Memory B cell (primary cell): ENCODE measurements at regions not wholly inside any gene's neighbourhood (a gene's known extent, or its start where the extent isn't known, plus 50 kb on each side); places are given as distances from the start of the nearest gene placed in this dataset.
"Not testable (repeated sequence)": the region's sequence is repeated elsewhere in the genome, so short reads cannot be mapped to it uniquely, and the experiment has no call there.

ENCODE experiments used
- ATAC-seq: fragments of 150-1000 bp; cut with Tn5 transposase; 2 replicates; pipeline ENCODE4 v1.10.0; 2021; ENCODE audit warnings: low read depth, mild to moderate bottlenecking, moderate library complexity
- DNase-seq, 2 donors: peaks; one replicate each; pipeline ENCODE4 v3.0.0; 2022; ENCODE audit warnings: low spot score in 2 of 2
- H3K27ac Mint-ChIP-seq: one replicate; pipeline ENCODE4 v1.8.0; 2022; ENCODE audit warnings: mild to moderate bottlenecking, moderate library complexity, mixed read lengths
- H3K27me3 Mint-ChIP-seq: one replicate; pipeline ENCODE4 v1.8.0; 2022; ENCODE audit warnings: mixed read lengths
- H3K36me3 Mint-ChIP-seq: one replicate; pipeline ENCODE4 v1.8.0; 2022; ENCODE audit warnings: mild to moderate bottlenecking, mixed read lengths
- H3K4me1 Mint-ChIP-seq: one replicate; pipeline ENCODE4 v1.8.0; 2022; ENCODE audit warnings: mixed read lengths
- H3K4me3 Mint-ChIP-seq: one replicate; pipeline ENCODE4 v1.8.0; 2022; ENCODE audit warnings: mild to moderate bottlenecking, moderate library complexity, mixed read lengths
- H3K9me3 Mint-ChIP-seq: one replicate; pipeline ENCODE4 v1.8.0; 2022; ENCODE audit warnings: mixed read lengths

DNA sequence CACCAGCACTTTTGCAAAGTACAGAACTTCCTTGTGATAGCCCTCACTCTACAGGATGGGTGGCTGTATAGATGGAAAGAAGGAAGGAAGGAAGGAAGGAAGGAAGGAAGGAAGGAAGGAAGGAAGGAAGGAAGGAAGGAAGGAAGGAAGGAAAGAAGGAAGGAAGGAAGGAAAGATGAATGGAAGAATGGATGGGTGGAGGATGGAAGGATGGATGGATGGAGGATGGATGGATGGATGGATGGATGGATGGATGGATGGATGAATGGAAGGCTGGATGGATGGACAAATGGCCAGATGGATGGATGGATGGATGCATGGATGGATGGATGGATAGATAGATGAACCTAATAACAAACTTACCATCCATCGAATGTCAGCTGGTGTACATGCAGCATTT lies 256.9 kb downstream of the ANKRD60 start:
- H3K27me3 Mint-ChIP-seq: peaks cover 14% of the 10 kb centered on the region

DNA sequence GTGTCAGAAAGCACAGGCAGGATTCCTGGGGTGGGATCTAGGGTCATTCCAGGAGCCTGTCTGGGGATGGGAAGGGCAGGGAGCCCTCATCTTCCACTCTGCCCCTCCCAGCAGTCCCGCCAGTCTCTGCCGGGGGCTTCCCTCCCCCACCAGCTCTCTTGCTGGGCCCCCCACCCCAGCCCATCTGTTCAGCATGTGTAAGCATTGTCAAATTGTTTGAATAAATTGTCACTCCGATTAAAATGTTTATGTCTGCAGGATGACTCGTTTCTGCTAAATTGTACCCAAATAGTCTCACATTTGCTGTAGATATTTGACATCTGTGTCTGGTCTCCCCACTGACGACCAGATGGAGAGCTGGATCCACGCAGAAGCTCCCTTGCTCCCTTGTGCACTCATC lies 257.6 kb downstream of the ANKRD60 start:
- no peak for ATAC-seq
- Mint-ChIP-seq H3K9me3 (peaks cover 10% of the 10 kb centered on the region), H3K36me3 (no peaks in the 10 kb centered on the region), H3K27me3 (peaks cover 14% of the 10 kb centered on the region), H3K4me3 (no peak overlapping the region), H3K4me1 (no peaks in the 10 kb centered on the region), H3K27ac (no peak overlapping the region)
- DNase-seq: no peak

More for the DNA sequence above, 256.9 kb downstream of the ANKRD60 start:
- not testable (repeated sequence) for H3K36me3 Mint-ChIP-seq, DNase-seq, H3K4me1 Mint-ChIP-seq, H3K4me3 Mint-ChIP-seq, H3K27ac Mint-ChIP-seq, ATAC-seq
- peaks cover 10% of the 10 kb centered on the region for H3K9me3 Mint-ChIP-seq

DNA sequence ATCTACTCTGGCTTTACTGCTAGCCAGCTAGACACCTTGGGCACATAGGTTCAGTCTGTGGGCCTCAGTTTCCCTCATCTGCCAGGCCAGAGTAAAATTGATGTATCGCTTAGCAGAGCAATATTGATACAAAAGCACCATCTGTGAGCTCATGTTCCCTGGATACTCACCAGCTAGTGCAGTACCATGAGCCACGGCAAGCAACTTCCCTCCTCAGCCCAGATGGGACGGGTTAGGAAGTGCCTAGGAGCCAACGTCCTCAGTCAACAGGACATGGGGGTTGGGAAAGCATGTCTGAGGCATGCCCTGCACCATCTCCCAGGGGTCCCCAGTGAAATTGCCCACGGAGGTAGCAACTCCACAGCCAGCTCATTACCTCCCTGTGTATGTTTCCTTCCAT lies 258.3 kb downstream of the ANKRD60 start:
- Mint-ChIP-seq H3K4me3 (no peak overlapping the region), H3K27me3 (peaks cover 14% of the 10 kb centered on the region), H3K4me1 (no peaks in the 10 kb centered on the region), H3K36me3 (no peaks in the 10 kb centered on the region), H3K9me3 (peaks cover 10% of the 10 kb centered on the region), H3K27ac (no peak overlapping the region)
- ATAC-seq (no peak), DNase-seq (no peak)

DNA sequence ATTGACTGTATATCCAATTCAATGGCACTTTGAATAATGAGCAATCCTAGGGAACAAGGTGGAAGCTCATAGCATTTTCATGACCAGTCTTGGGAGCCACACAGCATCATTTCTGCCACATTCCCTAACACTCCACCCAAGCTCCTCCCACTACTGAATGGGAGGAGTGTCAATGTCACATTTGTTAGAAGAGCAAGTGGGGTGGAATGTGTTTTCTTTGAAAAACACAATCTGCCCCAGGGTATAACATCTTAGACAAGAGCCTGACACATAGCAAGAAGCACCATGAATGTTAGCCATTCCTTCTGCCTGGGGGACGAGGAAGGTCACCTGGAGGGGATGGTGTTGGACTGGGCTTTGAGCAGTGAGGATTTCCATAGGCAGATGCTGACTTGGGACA lies 258.3 kb upstream of the PMEPA1 start:
- peaks cover 17% of the 10 kb centered on the region for H3K27me3 Mint-ChIP-seq
- H3K36me3 Mint-ChIP-seq: no peaks in the 10 kb centered on the region
- H3K9me3 Mint-ChIP-seq: peaks cover 4% of the 10 kb centered on the region
- H3K27ac Mint-ChIP-seq: no peak overlapping the region
- DNase-seq (no peak), ATAC-seq (no peak)
- no peak overlapping the region for H3K4me3 Mint-ChIP-seq
- H3K4me1 Mint-ChIP-seq: no peaks in the 10 kb centered on the region

DNA sequence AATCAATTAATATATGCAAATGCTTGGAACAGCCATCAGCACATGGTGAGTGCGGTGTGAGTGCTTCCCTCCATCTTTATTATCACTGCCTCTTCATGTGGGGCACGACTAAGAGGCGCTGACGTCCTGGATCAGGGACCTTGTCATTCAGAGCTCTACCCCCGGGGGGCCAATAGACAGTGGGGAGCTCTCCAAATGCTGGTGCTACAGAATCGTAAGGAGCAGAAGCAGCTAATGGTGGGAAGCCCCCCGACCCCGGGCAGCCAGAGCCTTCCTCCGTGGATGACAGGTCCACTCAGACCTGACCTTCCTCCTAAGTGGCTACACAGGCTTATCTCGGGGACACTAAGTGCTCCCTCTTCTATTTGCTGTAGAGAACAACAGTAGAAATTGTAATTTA lies 257.5 kb upstream of the PMEPA1 start:
- DNase-seq: no peak
- H3K4me3 Mint-ChIP-seq: no peak overlapping the region
- H3K36me3 Mint-ChIP-seq: no peaks in the 10 kb centered on the region
- peaks cover 19% of the 10 kb centered on the region for H3K27me3 Mint-ChIP-seq
- no peak for ATAC-seq
- H3K27ac Mint-ChIP-seq: no peak overlapping the region
- no peaks in the 10 kb centered on the region for H3K4me1 Mint-ChIP-seq
- H3K9me3 Mint-ChIP-seq: peaks cover 4% of the 10 kb centered on the region

DNA sequence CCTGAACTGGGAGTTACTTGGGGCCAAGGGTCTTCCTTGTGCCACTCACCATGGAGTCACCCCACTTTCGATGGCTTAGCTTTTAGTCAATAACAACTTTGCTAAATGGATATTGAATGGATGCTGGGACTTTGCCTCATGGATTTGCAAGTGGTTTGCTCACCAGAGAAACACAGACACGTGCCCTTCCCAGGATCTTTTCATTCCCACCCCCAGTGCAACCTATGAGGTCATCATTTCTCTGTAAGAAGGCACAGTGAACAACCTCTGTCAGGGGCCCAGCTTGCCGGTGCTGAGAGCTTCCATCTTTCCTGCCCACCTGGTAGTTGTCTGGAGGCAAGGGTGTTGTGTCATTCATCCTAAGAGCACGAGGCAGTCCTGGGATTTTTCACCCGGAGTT lies 256.8 kb upstream of the PMEPA1 start:
- DNase-seq (no peak), ATAC-seq (no peak)
- H3K27me3 Mint-ChIP-seq: peaks cover 19% of the 10 kb centered on the region
- peaks cover 3% of the 10 kb centered on the region for H3K9me3 Mint-ChIP-seq
- H3K4me1 Mint-ChIP-seq: no peaks in the 10 kb centered on the region
- H3K4me3 Mint-ChIP-seq: no peak overlapping the region
- H3K27ac Mint-ChIP-seq: no peak overlapping the region
- no peaks in the 10 kb centered on the region for H3K36me3 Mint-ChIP-seq

DNA sequence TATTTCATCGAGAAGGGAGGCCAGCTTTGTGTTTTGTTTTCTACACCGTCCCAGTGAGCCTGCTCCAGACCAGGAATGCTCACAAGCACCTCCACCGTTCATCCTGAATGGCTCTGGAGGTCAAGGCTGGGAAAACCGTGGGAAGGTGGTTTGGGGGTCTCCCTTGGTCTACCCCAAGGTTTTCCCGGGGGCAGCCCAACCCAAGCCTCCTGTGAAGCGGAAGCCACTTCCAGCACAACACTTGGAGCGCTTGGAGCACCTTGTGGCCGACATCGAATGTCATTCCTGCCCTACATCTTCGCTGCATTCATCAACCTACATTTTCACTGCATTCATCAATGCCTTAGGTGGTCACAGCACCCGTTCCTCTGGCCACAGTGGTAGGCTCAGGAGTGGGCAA lies 255.6 kb upstream of the PMEPA1 start:
- H3K36me3 Mint-ChIP-seq: no peaks in the 10 kb centered on the region
- H3K4me3 Mint-ChIP-seq: no peak overlapping the region
- H3K27me3 Mint-ChIP-seq: peaks cover 17% of the 10 kb centered on the region
- DNase-seq (no peak), ATAC-seq (no peak)
- H3K9me3 Mint-ChIP-seq: no peaks in the 10 kb centered on the region
- H3K4me1 Mint-ChIP-seq: no peaks in the 10 kb centered on the region
- no peak overlapping the region for H3K27ac Mint-ChIP-seq

DNA sequence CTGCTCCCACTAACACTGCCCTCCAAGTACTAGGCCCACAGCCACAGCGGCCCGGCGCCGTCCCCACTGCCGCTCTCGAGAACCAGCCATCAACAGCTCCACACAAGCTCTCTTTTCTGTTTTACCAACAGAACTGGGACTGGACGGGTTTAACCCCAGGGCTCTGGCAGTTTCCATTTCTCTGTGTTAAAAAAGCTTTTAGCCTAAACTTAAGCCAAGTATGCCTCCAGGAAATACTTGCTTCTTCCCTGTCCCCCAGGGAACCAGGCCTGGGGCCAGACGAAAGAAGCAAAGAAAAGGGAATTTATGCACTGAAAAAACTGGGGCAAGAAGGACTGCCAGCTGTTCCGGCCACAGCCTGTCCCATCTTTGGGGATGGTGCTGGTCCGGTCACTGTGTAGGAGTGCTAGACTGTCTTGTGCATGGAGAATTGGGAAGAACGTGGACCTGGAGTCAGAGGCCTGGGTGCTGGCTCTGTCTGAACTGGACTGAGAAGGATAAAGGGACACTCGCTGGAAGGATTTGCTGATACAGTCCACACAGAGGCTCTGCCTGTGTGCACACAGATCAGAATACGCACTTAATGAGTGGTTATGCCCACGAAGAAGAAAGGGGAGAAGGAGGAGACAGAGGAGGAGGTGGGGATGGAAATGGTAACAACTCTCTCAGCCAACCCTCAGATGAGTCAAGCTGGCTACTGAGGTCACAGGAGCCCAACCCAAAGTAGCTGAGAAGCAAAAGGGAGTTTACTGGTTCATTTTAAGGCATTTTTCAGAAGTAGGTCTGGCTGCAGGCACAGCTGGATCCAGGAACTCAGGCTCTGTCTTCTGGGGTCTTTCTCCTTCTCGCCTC lies 254.4 kb upstream of the PMEPA1 start:
- ATAC-seq: no peak
- no peaks in the 10 kb centered on the region for H3K9me3 Mint-ChIP-seq
- no peaks in the 10 kb centered on the region for H3K4me1 Mint-ChIP-seq
- no peak for DNase-seq
- H3K36me3 Mint-ChIP-seq: no peaks in the 10 kb centered on the region
- peaks cover 13% of the 10 kb centered on the region for H3K27me3 Mint-ChIP-seq
- H3K4me3 Mint-ChIP-seq: no peak overlapping the region
- H3K27ac Mint-ChIP-seq: no peak overlapping the region

DNA sequence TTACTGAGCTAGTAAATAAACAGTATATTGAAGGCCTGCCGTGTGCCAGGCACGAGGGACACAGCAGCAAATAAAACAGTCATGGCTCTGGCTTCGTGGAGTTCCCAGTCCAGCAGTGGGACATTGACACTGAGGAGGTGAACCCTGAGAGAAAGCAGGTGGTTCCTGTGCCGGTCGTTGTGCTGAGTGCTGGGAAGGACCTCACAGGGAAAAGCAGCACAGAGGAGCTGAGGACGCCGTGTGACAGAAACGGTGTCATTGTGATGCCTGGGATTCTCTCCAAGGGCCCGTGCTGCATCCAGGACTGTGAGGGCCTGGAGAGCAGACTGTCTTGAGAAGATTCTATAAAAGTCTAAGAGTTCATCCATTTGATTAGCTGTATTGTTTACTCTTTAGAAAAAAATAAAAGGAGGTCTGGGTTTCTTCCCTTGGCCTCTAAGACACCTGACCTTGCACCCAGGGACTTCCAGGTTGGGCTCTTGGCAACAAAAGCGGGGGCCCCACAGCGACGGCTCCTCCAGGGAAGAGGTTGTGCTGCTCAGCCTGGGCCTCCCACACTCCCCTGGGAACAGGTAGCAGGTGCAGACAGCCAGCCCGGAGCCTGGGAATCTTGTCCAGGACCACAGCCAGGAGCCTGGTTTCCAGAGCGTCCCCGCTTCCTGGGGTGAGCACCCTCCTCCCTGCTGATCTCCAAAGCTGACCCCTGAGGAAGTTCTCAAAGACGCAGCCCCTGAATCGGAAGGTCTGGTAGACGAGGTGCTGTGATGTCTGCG lies 251.2 kb upstream of the PMEPA1 start:
- Mint-ChIP-seq H3K27ac (no peak overlapping the region), H3K4me3 (no peak overlapping the region), H3K4me1 (no peaks in the 10 kb centered on the region), H3K27me3 (peaks cover 5% of the 10 kb centered on the region), H3K9me3 (no peaks in the 10 kb centered on the region), H3K36me3 (no peaks in the 10 kb centered on the region)
- no peak for ATAC-seq
- no peak for DNase-seq

DNA sequence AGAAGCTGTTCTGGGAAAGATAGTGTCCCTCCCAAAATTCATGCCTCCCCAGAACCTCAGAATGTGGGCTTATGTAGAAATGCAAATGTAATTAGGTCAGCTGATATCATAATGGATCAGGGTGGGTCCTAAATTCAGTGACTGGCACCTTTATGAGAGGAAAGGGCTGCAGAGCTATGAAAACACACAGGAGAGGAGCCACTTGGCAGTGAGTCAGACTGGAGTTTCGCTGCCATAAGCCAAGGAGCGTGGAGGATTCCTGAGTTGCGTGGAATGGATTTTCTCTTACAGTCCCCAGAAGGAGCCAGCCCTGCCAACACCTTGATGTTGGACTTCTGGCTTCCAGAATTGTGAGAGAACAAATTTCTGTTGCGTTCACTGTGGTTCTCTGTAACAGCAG lies 249.8 kb upstream of the PMEPA1 start:
- Mint-ChIP-seq H3K27me3 (peaks cover 10% of the 10 kb centered on the region), H3K27ac (no peak overlapping the region), H3K4me1 (no peaks in the 10 kb centered on the region), H3K4me3 (no peak overlapping the region), H3K36me3 (no peaks in the 10 kb centered on the region), H3K9me3 (peaks cover 2% of the 10 kb centered on the region)
- DNase-seq (no peak), ATAC-seq (no peak)

DNA sequence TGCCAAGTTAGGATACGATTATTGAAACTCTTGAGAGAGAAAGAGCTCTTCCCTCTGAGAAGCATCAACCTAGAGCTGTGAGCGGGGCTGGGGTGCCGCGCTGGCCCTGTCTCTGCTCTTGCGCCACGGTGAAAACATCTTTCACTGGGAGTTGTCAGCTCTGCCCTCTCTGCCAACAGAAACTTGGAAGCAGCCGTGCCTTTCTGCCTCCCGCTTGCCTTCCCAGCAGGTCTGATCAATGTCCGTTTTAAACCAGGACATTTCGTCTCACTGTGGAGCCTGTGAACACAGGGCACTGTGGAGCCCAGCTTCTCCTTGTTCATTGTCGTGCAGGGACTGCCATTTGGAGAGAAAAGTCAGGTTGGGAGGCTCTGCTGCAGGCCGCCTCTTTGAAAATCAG lies 249.2 kb upstream of the PMEPA1 start:
- no peaks in the 10 kb centered on the region for H3K36me3 Mint-ChIP-seq
- ATAC-seq: no peak

DNA sequence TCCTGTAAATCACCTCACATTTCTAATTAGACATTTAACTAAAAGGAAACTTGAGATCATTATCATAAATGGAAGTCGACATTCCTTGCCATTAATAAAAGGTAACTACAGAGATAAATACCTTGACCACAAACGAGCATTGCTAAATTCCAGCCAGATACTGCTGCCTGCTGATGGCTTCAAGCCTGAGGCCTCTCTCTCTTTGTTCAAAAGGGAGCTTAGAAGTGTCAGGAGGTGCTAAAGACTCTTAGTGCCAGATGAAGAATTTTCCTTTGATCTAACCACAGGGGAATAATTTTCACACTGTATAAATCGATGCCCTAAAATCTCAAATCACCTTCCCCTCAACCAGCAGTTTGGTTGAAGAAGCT lies 248.2 kb upstream of the PMEPA1 start:
- Mint-ChIP-seq H3K27me3 (peaks cover 10% of the 10 kb centered on the region), H3K9me3 (peaks cover 2% of the 10 kb centered on the region), H3K36me3 (no peaks in the 10 kb centered on the region), H3K4me3 (no peak overlapping the region), H3K4me1 (no peaks in the 10 kb centered on the region), H3K27ac (no peak overlapping the region)
- DNase-seq (no peak), ATAC-seq (no peak)

More for the DNA sequence above, 249.2 kb upstream of the PMEPA1 start:
- no peak overlapping the region for H3K4me3 Mint-ChIP-seq
- peaks cover 7% of the 10 kb centered on the region for H3K27me3 Mint-ChIP-seq
- no peak for DNase-seq
- H3K27ac Mint-ChIP-seq: no peak overlapping the region
- H3K4me1 Mint-ChIP-seq: no peaks in the 10 kb centered on the region
- H3K9me3 Mint-ChIP-seq: peaks cover 2% of the 10 kb centered on the region

DNA sequence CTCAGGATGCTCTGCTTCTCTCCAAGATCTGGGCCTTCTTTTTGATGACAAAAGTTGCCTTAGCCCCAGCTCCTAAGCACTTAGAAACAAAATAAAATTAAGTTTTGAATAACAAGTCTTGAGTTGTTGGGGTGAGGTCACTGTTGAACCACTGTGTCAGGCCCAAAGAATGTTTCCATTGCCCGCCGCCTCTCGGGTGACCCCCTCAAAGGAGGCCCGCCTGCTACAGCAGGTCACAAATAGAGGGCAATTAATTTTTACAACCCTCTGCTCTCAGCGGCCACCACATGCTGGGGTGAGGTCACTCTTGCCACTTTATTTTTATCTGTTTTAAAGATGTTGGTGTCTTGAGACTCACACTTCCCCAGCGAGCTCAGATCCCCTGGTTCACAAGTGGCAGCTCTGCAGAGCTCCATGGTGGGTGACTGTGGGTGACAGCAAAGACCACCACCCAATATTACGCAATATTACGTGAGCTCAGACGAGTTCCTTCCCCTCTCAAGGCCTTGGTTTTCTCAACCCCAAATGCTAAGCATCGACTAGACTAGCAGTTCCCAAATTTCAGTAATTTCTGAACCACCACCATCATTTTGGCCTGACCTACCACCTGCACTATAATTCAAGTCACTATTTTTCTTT lies 247.7 kb upstream of the PMEPA1 start:
- peaks cover 2% of the 10 kb centered on the region for H3K9me3 Mint-ChIP-seq
- peaks cover 10% of the 10 kb centered on the region for H3K27me3 Mint-ChIP-seq
- DNase-seq (no peak), ATAC-seq (no peak)
- H3K4me1 Mint-ChIP-seq: no peaks in the 10 kb centered on the region
- no peaks in the 10 kb centered on the region for H3K36me3 Mint-ChIP-seq
- H3K4me3 Mint-ChIP-seq: no peak overlapping the region
- no peak overlapping the region for H3K27ac Mint-ChIP-seq

DNA sequence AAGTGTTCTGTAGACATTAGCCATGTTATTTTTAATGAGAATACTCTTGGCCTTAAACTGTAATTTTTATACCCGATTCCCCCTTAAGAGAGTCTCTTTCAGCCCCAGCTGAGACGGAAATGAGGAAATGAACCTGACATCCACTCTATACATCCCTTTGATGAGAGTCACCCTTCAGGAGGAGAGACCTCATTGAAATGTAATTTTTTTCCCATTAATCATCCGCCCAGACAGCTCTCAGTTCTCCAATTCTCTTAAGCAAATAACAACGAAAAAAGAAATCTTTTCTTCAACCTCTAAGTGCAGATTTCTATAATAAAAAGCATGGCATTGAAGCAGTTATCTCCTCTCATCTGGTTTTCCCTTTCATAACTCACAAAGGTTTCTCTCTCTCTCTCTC lies 243.8 kb upstream of the PMEPA1 start:
- no peak for DNase-seq
- H3K27ac Mint-ChIP-seq: no peak overlapping the region
- no peak for ATAC-seq
- peaks cover 9% of the 10 kb centered on the region for H3K9me3 Mint-ChIP-seq
- peaks cover 2% of the 10 kb centered on the region for H3K36me3 Mint-ChIP-seq
- no peaks in the 10 kb centered on the region for H3K4me1 Mint-ChIP-seq
- H3K27me3 Mint-ChIP-seq: peaks cover 21% of the 10 kb centered on the region
- H3K4me3 Mint-ChIP-seq: no peak overlapping the region
